Adrenal gland (tissue), 5 donors: ENCODE measurements at regions not wholly inside any gene's neighbourhood (a gene's known extent, or its start where the extent isn't known, plus 50 kb on each side); places are given as distances from the start of the nearest gene placed in this dataset.

Experiments used
- POLR2A ChIP-seq, 2 donors: fragments of 450-650 bp; IDR thresholded peaks; one replicate each; pipeline ENCODE4 v1.6.1; 2017; ENCODE audit warnings: antibody characterized with exemption in 2 of 2, mild to moderate bottlenecking in 2 of 2, moderate library complexity in 1 of 2
- TF ChIP-seq, protein P1 (sequence below), 6 experiments: fragments of 450-650 bp in 4 of 6; fragments of 200-600 bp in 2 of 6; sonication (generic) in 1 of 6; IDR thresholded peaks; 1 replicate in 5 of 6; 2 replicates in 1 of 6; pipeline versions ENCODE4 v1.5.1 to v1.8.0; 2016 to 2021; ENCODE audit warnings: antibody characterized with exemption in 6 of 6, mild to moderate bottlenecking in 2 of 6, moderate library complexity in 1 of 6
- donor health status: DM: no; HTN: no; CAD: no.

GRCh38 chr4:8694651-8695151 lies 102.1 kb downstream of the CPZ start:
- TF ChIP-seq, protein P1, sequence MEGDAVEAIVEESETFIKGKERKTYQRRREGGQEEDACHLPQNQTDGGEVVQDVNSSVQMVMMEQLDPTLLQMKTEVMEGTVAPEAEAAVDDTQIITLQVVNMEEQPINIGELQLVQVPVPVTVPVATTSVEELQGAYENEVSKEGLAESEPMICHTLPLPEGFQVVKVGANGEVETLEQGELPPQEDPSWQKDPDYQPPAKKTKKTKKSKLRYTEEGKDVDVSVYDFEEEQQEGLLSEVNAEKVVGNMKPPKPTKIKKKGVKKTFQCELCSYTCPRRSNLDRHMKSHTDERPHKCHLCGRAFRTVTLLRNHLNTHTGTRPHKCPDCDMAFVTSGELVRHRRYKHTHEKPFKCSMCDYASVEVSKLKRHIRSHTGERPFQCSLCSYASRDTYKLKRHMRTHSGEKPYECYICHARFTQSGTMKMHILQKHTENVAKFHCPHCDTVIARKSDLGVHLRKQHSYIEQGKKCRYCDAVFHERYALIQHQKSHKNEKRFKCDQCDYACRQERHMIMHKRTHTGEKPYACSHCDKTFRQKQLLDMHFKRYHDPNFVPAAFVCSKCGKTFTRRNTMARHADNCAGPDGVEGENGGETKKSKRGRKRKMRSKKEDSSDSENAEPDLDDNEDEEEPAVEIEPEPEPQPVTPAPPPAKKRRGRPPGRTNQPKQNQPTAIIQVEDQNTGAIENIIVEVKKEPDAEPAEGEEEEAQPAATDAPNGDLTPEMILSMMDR (IDR thresholded peaks at IDR 0.05): no peak
- no peak for TF ChIP-seq POLR2A (IDR thresholded peaks at IDR 0.05)
